ENCODE measurements at regions not wholly inside any gene's neighbourhood (a gene's known extent, or its start where the extent isn't known, plus 50 kb on each side); places are given as distances from the start of the nearest gene placed in this dataset.
"Not testable (repeated sequence)": the region's sequence is repeated elsewhere in the genome, so short reads cannot be mapped to it uniquely, and the experiment has no call there.

GRCh38 chr5:82470185-82470994 lies 192.2 kb upstream of the RPS23 start:
- TF ChIP-seq CTCF (IDR thresholded peaks at IDR 0.05; ENCODE audit: extremely low read depth, insufficient read depth, missing control alignments) = no peak
- in situ Hi-C loops (cut with MboI; ENCODE audit: low pct_unique_long_range_greater_than_20kb, low sequenced_read_pairs, unreplicated experiment) = no loop called here
- DNase-seq (ENCODE audit: low spot score) = no peak

- in situ Hi-C loops (cut with MboI; ENCODE audit: low pct_unique_long_range_greater_than_20kb, low sequenced_read_pairs, unreplicated experiment) = no loop called here
- TF ChIP-seq CTCF (IDR thresholded peaks at IDR 0.05; ENCODE audit: extremely low read depth, insufficient read depth, missing control alignments) = no peak
- no peak for DNase-seq (ENCODE audit: low spot score)
Measured at GRCh38 chr5:82466986-82467561, 188.9 kb upstream of the RPS23 start.

- in situ Hi-C loops (cut with MboI; ENCODE audit: low pct_unique_long_range_greater_than_20kb, low sequenced_read_pairs, unreplicated experiment) = no loop called here
- TF ChIP-seq CTCF (IDR thresholded peaks at IDR 0.05; ENCODE audit: extremely low read depth, insufficient read depth, missing control alignments) = no peak
- no peak for DNase-seq (ENCODE audit: low spot score)
Measured at GRCh38 chr5:82465235-82465634, 187.1 kb upstream of the RPS23 start.

DNA sequence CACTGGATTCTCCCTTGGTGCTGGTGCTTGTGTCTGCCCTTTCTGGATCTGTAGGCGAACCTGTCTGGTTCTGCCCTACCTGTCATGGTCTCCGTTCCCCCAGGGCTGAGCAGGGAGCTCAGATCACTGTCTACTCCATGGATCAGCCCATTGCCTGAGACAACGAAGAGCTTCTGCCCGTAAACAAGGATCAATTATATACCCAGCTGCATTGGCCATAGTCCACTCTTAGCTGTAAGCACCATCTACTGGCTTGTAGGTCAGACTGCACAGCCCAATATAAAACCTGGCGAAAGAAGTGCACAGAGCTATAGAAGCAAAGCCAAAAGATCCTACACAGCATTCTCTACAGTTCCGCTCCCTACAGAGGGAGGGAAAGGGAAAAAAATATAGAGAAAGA lies 181.5 kb upstream of the RPS23 start:
- DNase-seq (ENCODE audit: low spot score) = no peak
- in situ Hi-C loops (cut with MboI; ENCODE audit: low pct_unique_long_range_greater_than_20kb, low sequenced_read_pairs, unreplicated experiment) = no loop called here
- TF ChIP-seq CTCF (IDR thresholded peaks at IDR 0.05; ENCODE audit: extremely low read depth, insufficient read depth, missing control alignments) = no peak

GRCh38 chr5:82455317-82455716 lies 177.2 kb upstream of the RPS23 start:
- in situ Hi-C loops (cut with MboI; ENCODE audit: low pct_unique_long_range_greater_than_20kb, low sequenced_read_pairs, unreplicated experiment) = not testable (repeated sequence)

GRCh38 chr5:82448374-82448773 lies 170.2 kb upstream of the RPS23 start:
- in situ Hi-C loops (cut with MboI; ENCODE audit: low pct_unique_long_range_greater_than_20kb, low sequenced_read_pairs, unreplicated experiment) = no loop called here

More at GRCh38 chr5:82455317-82455716, 177.2 kb upstream of the RPS23 start:
- DNase-seq (ENCODE audit: low spot score) = not testable (repeated sequence)

More at GRCh38 chr5:82448374-82448773, 170.2 kb upstream of the RPS23 start:
- TF ChIP-seq CTCF (IDR thresholded peaks at IDR 0.05; ENCODE audit: extremely low read depth, insufficient read depth, missing control alignments) = no peak
- DNase-seq (ENCODE audit: low spot score) = no peak
